SK-N-SH treated with all-trans-retinoic acid at 6 μM for 48 hours (cell line): ENCODE measurements at regions not wholly inside any gene's neighbourhood (a gene's known extent, or its start where the extent isn't known, plus 50 kb on each side); places are given as distances from the start of the nearest gene placed in this dataset.

ENCODE experiments used
- ARNTL ChIP-seq: fragments of 450-650 bp; formaldehyde crosslinking; IDR thresholded peaks from 2 replicates; pipeline ENCODE4 v1.5.0; 2020; ENCODE audit warnings: low read depth, mild to moderate bottlenecking, moderate library complexity, borderline replicate concordance
- CSDC2 ChIP-seq: fragments of 250-450 bp; sonication (Bioruptor Pico); IDR thresholded peaks from 2 replicates; pipeline ENCODE4 v1.5.0; 2020; ENCODE audit warnings: mild to moderate bottlenecking, moderate library complexity
- OSR1 ChIP-seq: fragments of 250-450 bp; sonication (Bioruptor Pico); IDR thresholded peaks from 2 replicates; pipeline ENCODE4 v1.8.0; 2022; ENCODE audit warnings: moderate library complexity, mild to moderate bottlenecking, inconsistent platforms
- RARB ChIP-seq: fragments of 250-450 bp; sonication (Bioruptor Pico); IDR thresholded peaks from 2 replicates; pipeline ENCODE4 v1.8.0; 2021; ENCODE audit warnings: mild to moderate bottlenecking, moderate library complexity
- TOX ChIP-seq: fragments of 250-450 bp; sonication (Bioruptor Pico); IDR thresholded peaks from 2 replicates; pipeline ENCODE4 v1.8.0; 2021; ENCODE audit warnings: mild to moderate bottlenecking, moderate library complexity, borderline replicate concordance
- ZFP3 ChIP-seq: fragments of 250-450 bp; sonication (Bioruptor Pico); IDR thresholded peaks from 2 replicates; pipeline ENCODE4 v1.5.0; 2020; ENCODE audit warnings: mild to moderate bottlenecking, moderate library complexity
- ZNF70 ChIP-seq: fragments of 450-650 bp; formaldehyde crosslinking; IDR thresholded peaks from 2 replicates; pipeline ENCODE4 v1.5.0; 2020; ENCODE audit warnings: mild to moderate bottlenecking, moderate library complexity
- ZNF8 ChIP-seq: fragments of 450-650 bp; formaldehyde crosslinking; IDR thresholded peaks from 2 replicates; pipeline ENCODE4 v1.5.0; 2020; ENCODE audit warnings: mild to moderate bottlenecking, moderate library complexity
- TF ChIP-seq, protein P1 (sequence below): fragments of 250-450 bp; sonication (Bioruptor Pico); IDR thresholded peaks from 2 replicates; pipeline ENCODE4 v1.5.0; 2020; ENCODE audit warnings: mild to moderate bottlenecking, moderate library complexity
- TF ChIP-seq, protein P2 (sequence below): fragments of 250-450 bp; sonication (Bioruptor Pico); IDR thresholded peaks from 2 replicates; pipeline ENCODE4 v1.8.0; 2020; ENCODE audit warnings: mild to moderate bottlenecking, moderate library complexity, borderline replicate concordance

GRCh38 chr3:168753724-168754123, 658.0 kb upstream of the GOLIM4 start:
- TF ChIP-seq RARB (CRISPR knock-in tag) (no peak), OSR1 (CRISPR knock-in tag) (no peak), ARNTL (CRISPR knock-in tag) (no peak), TOX (CRISPR knock-in tag) (no peak), ZFP3 (no peak), ZNF8 (CRISPR knock-in tag) (no peak), ZNF70 (CRISPR knock-in tag) (no peak), CSDC2 (no peak)
- TF ChIP-seq, protein P1, sequence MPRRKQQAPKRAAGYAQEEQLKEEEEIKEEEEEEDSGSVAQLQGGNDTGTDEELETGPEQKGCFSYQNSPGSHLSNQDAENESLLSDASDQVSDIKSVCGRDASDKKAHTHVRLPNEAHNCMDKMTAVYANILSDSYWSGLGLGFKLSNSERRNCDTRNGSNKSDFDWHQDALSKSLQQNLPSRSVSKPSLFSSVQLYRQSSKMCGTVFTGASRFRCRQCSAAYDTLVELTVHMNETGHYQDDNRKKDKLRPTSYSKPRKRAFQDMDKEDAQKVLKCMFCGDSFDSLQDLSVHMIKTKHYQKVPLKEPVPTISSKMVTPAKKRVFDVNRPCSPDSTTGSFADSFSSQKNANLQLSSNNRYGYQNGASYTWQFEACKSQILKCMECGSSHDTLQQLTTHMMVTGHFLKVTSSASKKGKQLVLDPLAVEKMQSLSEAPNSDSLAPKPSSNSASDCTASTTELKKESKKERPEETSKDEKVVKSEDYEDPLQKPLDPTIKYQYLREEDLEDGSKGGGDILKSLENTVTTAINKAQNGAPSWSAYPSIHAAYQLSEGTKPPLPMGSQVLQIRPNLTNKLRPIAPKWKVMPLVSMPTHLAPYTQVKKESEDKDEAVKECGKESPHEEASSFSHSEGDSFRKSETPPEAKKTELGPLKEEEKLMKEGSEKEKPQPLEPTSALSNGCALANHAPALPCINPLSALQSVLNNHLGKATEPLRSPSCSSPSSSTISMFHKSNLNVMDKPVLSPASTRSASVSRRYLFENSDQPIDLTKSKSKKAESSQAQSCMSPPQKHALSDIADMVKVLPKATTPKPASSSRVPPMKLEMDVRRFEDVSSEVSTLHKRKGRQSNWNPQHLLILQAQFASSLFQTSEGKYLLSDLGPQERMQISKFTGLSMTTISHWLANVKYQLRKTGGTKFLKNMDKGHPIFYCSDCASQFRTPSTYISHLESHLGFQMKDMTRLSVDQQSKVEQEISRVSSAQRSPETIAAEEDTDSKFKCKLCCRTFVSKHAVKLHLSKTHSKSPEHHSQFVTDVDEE (CRISPR knock-in tag): no peak
- TF ChIP-seq, protein P2, sequence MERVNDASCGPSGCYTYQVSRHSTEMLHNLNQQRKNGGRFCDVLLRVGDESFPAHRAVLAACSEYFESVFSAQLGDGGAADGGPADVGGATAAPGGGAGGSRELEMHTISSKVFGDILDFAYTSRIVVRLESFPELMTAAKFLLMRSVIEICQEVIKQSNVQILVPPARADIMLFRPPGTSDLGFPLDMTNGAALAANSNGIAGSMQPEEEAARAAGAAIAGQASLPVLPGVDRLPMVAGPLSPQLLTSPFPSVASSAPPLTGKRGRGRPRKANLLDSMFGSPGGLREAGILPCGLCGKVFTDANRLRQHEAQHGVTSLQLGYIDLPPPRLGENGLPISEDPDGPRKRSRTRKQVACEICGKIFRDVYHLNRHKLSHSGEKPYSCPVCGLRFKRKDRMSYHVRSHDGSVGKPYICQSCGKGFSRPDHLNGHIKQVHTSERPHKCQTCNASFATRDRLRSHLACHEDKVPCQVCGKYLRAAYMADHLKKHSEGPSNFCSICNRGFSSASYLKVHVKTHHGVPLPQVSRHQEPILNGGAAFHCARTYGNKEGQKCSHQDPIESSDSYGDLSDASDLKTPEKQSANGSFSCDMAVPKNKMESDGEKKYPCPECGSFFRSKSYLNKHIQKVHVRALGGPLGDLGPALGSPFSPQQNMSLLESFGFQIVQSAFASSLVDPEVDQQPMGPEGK (CRISPR knock-in tag): no peak
